ENCODE measurements at regions not wholly inside any gene's neighbourhood (a gene's known extent, or its start where the extent isn't known, plus 50 kb on each side); places are given as distances from the start of the nearest gene placed in this dataset.

- no peak overlapping the region for H3K4me3 ChIP-seq
- H3K9me3 ChIP-seq = no peaks in the 10 kb centered on the region
- no peak for ATAC-seq
- H3K27me3 ChIP-seq = no peaks in the 10 kb centered on the region
- 85 to 87% methylated on average over 1 to 3 of the region's 3 CpGs for WGBS, 2 donors (ENCODE audit: low coverage in 1 of 2)
- no peaks in the 10 kb centered on the region for H3K36me3 ChIP-seq
- no peaks in the 10 kb centered on the region for H3K4me1 ChIP-seq
- no peak overlapping the region for H3K27ac ChIP-seq
- TF ChIP-seq POLR2A (IDR thresholded peaks at IDR 0.05) (no peak), POLR2AphosphoS5 (IDR thresholded peaks at IDR 0.05) (no peak), CTCF (IDR thresholded peaks at IDR 0.05) (no peak), EP300 (IDR thresholded peaks at IDR 0.05) (no peak)
These were observed 80.8 kb downstream of the MDH1 start for GRCh38 chr2:63669596-63669995.

- no peaks in the 10 kb centered on the region for H3K27me3 ChIP-seq
- no peak for ATAC-seq
- H3K4me3 ChIP-seq = no peak overlapping the region
- H3K27ac ChIP-seq = no peak overlapping the region
- peaks cover 0 to 7% (median 0%) of the 10 kb centered on the region in 3 donors for H3K4me1 ChIP-seq
- 78 to 84% methylated on average over 4 of the region's 4 CpGs for WGBS, 2 donors (ENCODE audit: low coverage in 1 of 2)
- no peaks in the 10 kb centered on the region for H3K9me3 ChIP-seq
- no peaks in the 10 kb centered on the region for H3K36me3 ChIP-seq
- no peak for TF ChIP-seq POLR2A (IDR thresholded peaks at IDR 0.05)
- TF ChIP-seq POLR2AphosphoS5 (IDR thresholded peaks at IDR 0.05) = no peak
- no peak for TF ChIP-seq EP300 (IDR thresholded peaks at IDR 0.05)
- no peak for TF ChIP-seq CTCF (IDR thresholded peaks at IDR 0.05)
These were observed 85.2 kb downstream of the MDH1 start for GRCh38 chr2:63673865-63674533.

GRCh38 chr2:63675026-63675425 is 86.3 kb downstream of the MDH1 start:
- WGBS, 2 donors (ENCODE audit: low coverage in 1 of 2) = 50 to 89% methylated on average over 1 of the region's 1 CpG
- no peak for ATAC-seq
- Histone ChIP-seq H3K4me1 (peaks cover 0 to 7% (median 0%) of the 10 kb centered on the region in 3 donors), H3K27me3 (no peaks in the 10 kb centered on the region), H3K36me3 (no peaks in the 10 kb centered on the region), H3K27ac (no peak overlapping the region), H3K9me3 (no peaks in the 10 kb centered on the region), H3K4me3 (no peak overlapping the region)
- no peak for TF ChIP-seq EP300 (IDR thresholded peaks at IDR 0.05)
- no peak for TF ChIP-seq CTCF (IDR thresholded peaks at IDR 0.05)
- TF ChIP-seq POLR2A (IDR thresholded peaks at IDR 0.05) = no peak
- no peak for TF ChIP-seq POLR2AphosphoS5 (IDR thresholded peaks at IDR 0.05)

- H3K27ac ChIP-seq = no peak overlapping the region
- TF ChIP-seq POLR2A (IDR thresholded peaks at IDR 0.05) = no peak
- no peak for ATAC-seq
- H3K9me3 ChIP-seq = no peaks in the 10 kb centered on the region
- H3K27me3 ChIP-seq = no peaks in the 10 kb centered on the region
- H3K4me3 ChIP-seq = no peak overlapping the region
- H3K36me3 ChIP-seq = no peaks in the 10 kb centered on the region
- peaks cover 0 to 7% (median 0%) of the 10 kb centered on the region in 3 donors for H3K4me1 ChIP-seq
- 15 to 19% methylated on average over 2 of the region's 2 CpGs for WGBS, 2 donors (ENCODE audit: low coverage in 1 of 2)
These were observed 87.4 kb downstream of the MDH1 start for GRCh38 chr2:63676135-63676534.

- Histone ChIP-seq H3K4me1 (peaks cover 0 to 7% (median 0%) of the 10 kb centered on the region in 3 donors), H3K27me3 (no peaks in the 10 kb centered on the region), H3K4me3 (no peak overlapping the region), H3K27ac (no peak overlapping the region), H3K9me3 (no peaks in the 10 kb centered on the region), H3K36me3 (no peaks in the 10 kb centered on the region)
- no peak for ATAC-seq
- WGBS, 2 donors (ENCODE audit: low coverage in 1 of 2) = 82 to 88% methylated on average over 2 of the region's 2 CpGs
- TF ChIP-seq EP300 (IDR thresholded peaks at IDR 0.05) (no peak), CTCF (IDR thresholded peaks at IDR 0.05) (no peak), POLR2AphosphoS5 (IDR thresholded peaks at IDR 0.05) (no peak), POLR2A (IDR thresholded peaks at IDR 0.05) (no peak)
These were observed 89.3 kb downstream of the MDH1 start for GRCh38 chr2:63678085-63678484.

Data from gastroesophageal sphincter (tissue), 4 donors.